ENCODE measurements at regions not wholly inside any gene's neighbourhood (a gene's known extent, or its start where the extent isn't known, plus 50 kb on each side); places are given as distances from the start of the nearest gene placed in this dataset.

- Histone ChIP-seq H3K27me3 (no peaks in the 10 kb centered on the region), H3K4me1 (no peaks in the 10 kb centered on the region), H3K9me3 (no peaks in the 10 kb centered on the region), H3K27ac (no peak overlapping the region), H3K36me3 (replicated peaks in 1 of 2; ENCODE audit: insufficient read depth in 1 of 2, low read depth in 2 of 2) (no peaks in the 10 kb centered on the region), H3K4me3 (no peak overlapping the region)
- ATAC-seq (no peak), DNase-seq (no peak)
- 57 to 73% methylated on average over 2 of the region's 2 CpGs for WGBS, 2 donors
- intact Hi-C loops (cut with DNase I) = no loop called here
- no peak for TF ChIP-seq POLR2A (IDR thresholded peaks at IDR 0.05)
- TF ChIP-seq CTCF (IDR thresholded peaks at IDR 0.05) = no peak
Observed at GRCh38 chr6:105651969-105652368, 249.1 kb upstream of the PREP start.

- Histone ChIP-seq H3K27ac (no peak overlapping the region), H3K9me3 (no peaks in the 10 kb centered on the region), H3K4me3 (no peak overlapping the region), H3K36me3 (replicated peaks in 1 of 2; ENCODE audit: insufficient read depth in 1 of 2, low read depth in 2 of 2) (no peaks in the 10 kb centered on the region), H3K27me3 (no peaks in the 10 kb centered on the region), H3K4me1 (no peaks in the 10 kb centered on the region)
- intact Hi-C loops (cut with DNase I) = no loop called here
- TF ChIP-seq CTCF (IDR thresholded peaks at IDR 0.05) = no peak
- no peak for TF ChIP-seq POLR2A (IDR thresholded peaks at IDR 0.05)
- DNase-seq (no peak), ATAC-seq (no peak)
- 80 to 96% methylated on average over 1 of the region's 1 CpG for WGBS, 2 donors
Observed at GRCh38 chr6:105650347-105650746, 247.5 kb upstream of the PREP start.

- H3K9me3 ChIP-seq = no peaks in the 10 kb centered on the region
- TF ChIP-seq CTCF (IDR thresholded peaks at IDR 0.05) (no peak), POLR2A (IDR thresholded peaks at IDR 0.05) (no peak)
- H3K27me3 ChIP-seq = no peaks in the 10 kb centered on the region
- H3K27ac ChIP-seq = no peak overlapping the region
- no peaks in the 10 kb centered on the region for H3K36me3 ChIP-seq (replicated peaks in 1 of 2; ENCODE audit: insufficient read depth in 1 of 2, low read depth in 2 of 2)
- no peak for DNase-seq
- no peak for ATAC-seq
- 92 to 93% methylated on average over 1 of the region's 1 CpG for WGBS, 2 donors
- H3K4me1 ChIP-seq = no peaks in the 10 kb centered on the region
- intact Hi-C loops (cut with DNase I) = no loop called here
- no peak overlapping the region for H3K4me3 ChIP-seq
Observed at GRCh38 chr6:105649192-105649591, 246.3 kb upstream of the PREP start.

GRCh38 chr6:105648276-105648675 is 245.4 kb upstream of the PREP start:
- no peak overlapping the region for H3K27ac ChIP-seq
- WGBS, 2 donors = 37 to 40% methylated on average over 4 of the region's 4 CpGs
- TF ChIP-seq POLR2A (IDR thresholded peaks at IDR 0.05) = no peak
- no peak for TF ChIP-seq CTCF (IDR thresholded peaks at IDR 0.05)
- ATAC-seq (no peak), DNase-seq (no peak)
- H3K4me3 ChIP-seq = no peak overlapping the region
- H3K36me3 ChIP-seq (replicated peaks in 1 of 2; ENCODE audit: insufficient read depth in 1 of 2, low read depth in 2 of 2) = no peaks in the 10 kb centered on the region
- no peaks in the 10 kb centered on the region for H3K27me3 ChIP-seq
- no peaks in the 10 kb centered on the region for H3K9me3 ChIP-seq
- no peaks in the 10 kb centered on the region for H3K4me1 ChIP-seq
- intact Hi-C loops (cut with DNase I) = no loop called here

GRCh38 chr6:105646391-105646867 is 243.5 kb upstream of the PREP start:
- WGBS, 2 donors = 69 to 75% methylated on average over 5 of the region's 5 CpGs
- H3K4me1 ChIP-seq = no peaks in the 10 kb centered on the region
- DNase-seq = no peak
- no peaks in the 10 kb centered on the region for H3K36me3 ChIP-seq (replicated peaks in 1 of 2; ENCODE audit: insufficient read depth in 1 of 2, low read depth in 2 of 2)
- intact Hi-C loops (cut with DNase I) = no loop called here
- no peak for ATAC-seq
- no peak overlapping the region for H3K4me3 ChIP-seq
- TF ChIP-seq POLR2A (IDR thresholded peaks at IDR 0.05) (no peak), CTCF (IDR thresholded peaks at IDR 0.05) (no peak)
- H3K27ac ChIP-seq = no peak overlapping the region
- H3K9me3 ChIP-seq = no peaks in the 10 kb centered on the region
- H3K27me3 ChIP-seq = no peaks in the 10 kb centered on the region

Measured in body of pancreas (tissue), 4 donors.